Transverse colon (tissue), 3 donors: ENCODE measurements at regions not wholly inside any gene's neighbourhood (a gene's known extent, or its start where the extent isn't known, plus 50 kb on each side); places are given as distances from the start of the nearest gene placed in this dataset.

Experiments used
- CTCF ChIP-seq, 5 experiments: fragments of 200-600 bp in 3 of 5; fragments of 450-650 bp in 2 of 5; sonication (generic) in 3 of 5; IDR thresholded peaks; 1 replicate in 2 of 5; 2 replicates in 3 of 5; pipeline ENCODE4 v1.5.1; 2016 to 2017; ENCODE audit warnings: antibody characterized with exemption in 5 of 5, inconsistent platforms in 3 of 5, mild to moderate bottlenecking in 2 of 5, moderate library complexity in 1 of 5
- EP300 ChIP-seq: sonication (generic); formaldehyde crosslinking; IDR thresholded peaks from one replicate; pipeline ENCODE4 v1.6.1; 2017; ENCODE audit warnings: antibody characterized with exemption, low read depth
- POLR2A ChIP-seq: fragments of 450-650 bp; IDR thresholded peaks from one replicate; pipeline ENCODE4 v1.6.1; 2016; ENCODE audit warnings: antibody characterized with exemption, mild to moderate bottlenecking, moderate library complexity

- no peak for TF ChIP-seq CTCF (IDR thresholded peaks at IDR 0.05)
- no peak for TF ChIP-seq EP300
- no peak for TF ChIP-seq POLR2A
Observed at GRCh38 chr15:60121845-60122244, 117.7 kb downstream of the FOXB1 start.
